ENCODE measurements at regions not wholly inside any gene's neighbourhood (a gene's known extent, or its start where the extent isn't known, plus 50 kb on each side); places are given as distances from the start of the nearest gene placed in this dataset.

DNA sequence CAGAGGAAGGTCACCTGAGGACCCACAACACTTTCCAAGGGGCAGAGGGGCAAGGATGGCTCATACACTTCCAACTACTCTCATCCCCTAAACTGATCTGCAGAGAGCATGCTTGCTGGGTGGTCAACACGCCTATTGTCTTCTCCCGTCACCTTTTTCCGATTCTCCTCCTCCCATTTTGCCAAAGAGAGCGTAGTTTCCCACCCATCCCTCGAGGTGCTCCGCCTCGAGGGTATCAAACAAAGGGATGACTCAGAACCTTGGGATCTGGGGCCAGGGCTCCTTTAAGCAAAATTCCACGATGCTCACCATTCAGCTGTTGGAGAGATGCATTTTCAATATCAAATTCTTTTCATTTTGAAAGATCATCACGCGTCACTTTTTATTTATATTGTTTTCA lies 507.5 kb upstream of the SULF2 start:
- DNase-seq = no peak

DNA sequence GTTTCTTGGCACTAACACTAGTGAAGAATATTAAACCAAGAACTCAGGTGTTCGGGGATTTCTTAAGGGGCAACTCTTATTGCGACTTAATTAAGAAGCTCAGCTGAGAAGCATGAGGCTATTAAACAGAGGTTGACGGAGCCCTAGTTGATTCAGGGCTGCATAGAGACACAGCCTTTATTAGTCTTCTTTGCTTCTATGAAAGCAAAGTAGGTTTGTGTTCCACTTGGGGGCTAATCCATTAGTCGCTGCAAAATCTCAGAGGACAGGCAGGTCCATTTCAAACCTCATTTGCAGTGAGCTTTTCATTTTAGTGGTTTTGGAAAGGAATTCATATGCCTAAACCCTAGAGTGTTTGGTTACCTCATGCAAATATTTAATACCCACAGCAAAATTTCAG lies 506.6 kb upstream of the SULF2 start:
- DNase-seq = no peak

DNA sequence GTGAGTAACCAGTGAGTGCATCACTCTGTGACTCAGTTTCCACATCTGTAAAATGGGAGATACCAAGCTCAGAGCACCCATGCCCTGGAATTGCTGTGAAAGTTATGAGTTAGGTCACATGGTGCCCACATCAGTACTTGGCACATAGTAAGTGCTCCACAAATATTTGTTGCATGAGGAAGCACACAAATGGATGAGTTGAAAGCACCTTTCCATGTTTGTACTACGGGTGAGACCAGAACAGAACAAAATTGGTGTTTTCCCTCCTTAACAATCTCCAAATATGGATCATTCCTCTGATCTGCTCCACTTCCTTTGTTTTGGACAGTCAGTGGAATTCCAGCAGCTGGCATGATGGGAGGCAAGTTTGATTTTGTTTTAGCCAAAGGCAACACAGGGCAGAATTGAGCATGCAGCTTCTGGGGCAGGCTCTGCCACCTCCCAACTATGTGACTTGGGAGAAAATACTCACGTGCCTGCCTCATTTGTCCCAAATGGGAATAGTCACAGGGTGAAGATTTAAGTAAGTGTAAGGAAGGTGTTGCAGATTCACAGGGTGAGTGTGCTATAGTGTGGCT lies 503.7 kb upstream of the SULF2 start:
- DNase-seq = no peak

DNA sequence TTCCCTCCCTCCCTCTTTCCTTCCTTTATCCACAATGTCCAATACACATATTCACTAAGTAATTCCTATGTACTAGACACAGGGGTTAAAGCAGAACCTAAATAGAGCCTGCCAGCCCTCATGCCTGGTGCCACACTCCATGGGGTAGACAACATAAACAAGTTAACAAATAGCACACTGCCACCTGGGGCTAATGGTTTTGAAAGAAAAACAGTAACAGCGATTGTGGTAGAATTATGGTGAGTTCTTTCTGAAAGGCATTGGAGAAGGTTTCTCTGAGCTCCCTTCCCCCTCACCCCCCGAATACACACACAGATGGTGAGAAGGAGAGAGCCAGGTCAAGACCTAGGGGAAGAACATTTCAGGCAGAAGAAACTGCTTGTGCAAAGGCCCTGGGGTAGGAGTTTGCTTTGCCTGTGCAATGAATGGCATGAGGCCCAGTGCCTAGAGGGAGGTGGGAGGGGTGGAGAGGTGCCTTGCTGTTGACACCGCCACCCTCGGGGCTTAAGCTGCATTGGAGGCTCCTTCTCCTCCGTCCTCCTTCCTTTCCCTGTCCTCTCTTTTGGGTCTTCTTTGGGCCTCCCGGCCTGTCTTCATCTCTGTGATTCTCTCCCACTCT lies 502.4 kb upstream of the SULF2 start:
- no peak for DNase-seq

DNA sequence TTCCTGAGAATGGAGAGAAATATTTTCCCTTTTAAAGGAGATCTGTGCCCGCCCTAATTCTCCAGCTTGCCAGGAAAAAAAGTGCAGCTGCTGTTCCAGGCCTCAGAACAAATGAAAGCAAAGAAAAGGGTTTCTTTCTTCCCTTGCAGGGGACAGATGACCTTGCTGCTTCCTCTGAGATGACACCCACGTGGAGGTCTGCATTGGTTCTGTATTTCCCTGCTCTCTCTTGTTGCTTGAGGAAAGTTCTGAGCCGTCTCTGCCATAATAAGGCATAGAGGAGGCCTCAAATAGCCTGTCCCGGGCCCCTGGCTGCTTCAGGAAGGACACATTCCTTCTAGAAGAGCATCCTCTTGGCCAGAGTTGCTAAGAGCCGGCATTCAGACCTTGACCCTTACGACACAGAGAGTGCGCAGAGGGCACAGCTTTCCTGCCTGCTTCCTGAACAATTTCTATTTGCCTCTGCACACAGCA lies 501.8 kb upstream of the SULF2 start:
- no peak for DNase-seq

DNA sequence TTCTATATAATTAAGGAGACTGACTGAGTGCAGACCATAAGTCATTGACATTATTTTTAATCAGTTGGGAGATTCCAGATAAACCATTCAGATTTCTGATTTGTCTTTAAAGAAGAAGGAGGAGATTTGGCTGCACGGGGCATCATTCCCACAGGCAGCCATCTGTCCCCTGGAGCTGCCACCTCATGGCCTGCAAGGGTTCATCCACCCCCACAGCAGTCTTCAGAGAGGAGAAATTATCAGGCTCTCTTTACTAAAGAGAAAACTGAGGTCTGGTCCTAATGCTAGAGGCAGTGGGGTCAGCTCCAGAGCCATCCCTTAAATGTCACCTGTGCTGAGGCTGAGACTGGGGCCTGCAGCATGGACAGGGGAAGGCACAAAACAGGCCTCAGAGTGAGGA lies 501.3 kb upstream of the SULF2 start:
- DNase-seq = no peak

DNA sequence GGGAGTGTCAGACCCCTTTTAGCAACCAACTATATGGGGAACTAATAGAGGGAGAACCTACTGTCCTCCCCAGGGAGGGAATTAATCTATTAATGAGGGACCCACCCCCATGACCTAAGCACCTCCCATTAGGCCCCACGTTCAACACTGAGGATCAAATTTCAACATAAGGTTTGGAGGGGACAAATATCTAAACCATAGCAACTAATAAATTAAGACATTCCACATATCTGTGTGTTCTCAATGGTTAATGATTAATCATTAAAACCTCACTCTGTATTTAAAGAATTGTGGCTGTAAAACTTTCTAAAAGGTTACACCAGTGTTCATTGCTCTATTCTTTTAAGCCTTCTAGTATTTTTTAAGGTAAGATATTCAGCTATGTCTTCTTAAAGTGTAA lies 500.4 kb upstream of the SULF2 start:
- no peak for DNase-seq

DNA sequence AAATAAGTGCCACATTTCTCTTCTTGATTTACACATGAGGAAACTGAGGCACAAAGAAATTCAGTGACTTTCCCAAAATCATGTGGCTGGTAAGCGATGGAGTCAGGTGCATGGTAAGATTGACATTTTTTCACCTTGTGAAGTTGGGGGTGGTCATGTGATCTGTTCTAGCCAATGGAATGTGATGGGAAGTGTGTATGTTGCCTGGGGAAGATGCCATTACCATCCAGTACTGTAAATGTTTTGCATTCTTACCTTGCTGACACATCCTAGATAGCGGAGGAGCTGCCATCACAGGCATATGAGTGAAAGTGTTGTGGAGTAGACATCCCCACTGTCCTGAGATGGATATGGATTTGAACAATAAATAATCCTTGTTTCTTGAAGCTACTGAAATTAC lies 499.6 kb upstream of the SULF2 start:
- DNase-seq = no peak

DNA sequence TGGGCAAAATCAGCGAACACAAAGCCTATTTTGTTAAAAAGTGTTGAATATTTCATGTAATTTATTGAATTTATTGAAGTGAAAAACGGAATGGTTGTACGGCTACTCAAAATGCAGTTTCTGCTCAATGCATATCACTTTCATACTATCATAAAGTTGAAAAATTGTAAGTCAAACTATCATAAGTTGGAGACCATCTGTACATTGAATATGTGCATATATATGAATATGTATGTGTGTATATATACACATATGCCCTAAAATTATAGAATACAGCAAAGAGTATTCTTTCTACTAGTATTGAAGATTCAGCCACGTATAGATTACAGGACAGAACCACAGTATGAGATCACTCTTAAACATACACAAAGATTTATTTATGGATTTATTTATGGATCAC lies 499.0 kb upstream of the SULF2 start:
- DNase-seq = no peak

DNA sequence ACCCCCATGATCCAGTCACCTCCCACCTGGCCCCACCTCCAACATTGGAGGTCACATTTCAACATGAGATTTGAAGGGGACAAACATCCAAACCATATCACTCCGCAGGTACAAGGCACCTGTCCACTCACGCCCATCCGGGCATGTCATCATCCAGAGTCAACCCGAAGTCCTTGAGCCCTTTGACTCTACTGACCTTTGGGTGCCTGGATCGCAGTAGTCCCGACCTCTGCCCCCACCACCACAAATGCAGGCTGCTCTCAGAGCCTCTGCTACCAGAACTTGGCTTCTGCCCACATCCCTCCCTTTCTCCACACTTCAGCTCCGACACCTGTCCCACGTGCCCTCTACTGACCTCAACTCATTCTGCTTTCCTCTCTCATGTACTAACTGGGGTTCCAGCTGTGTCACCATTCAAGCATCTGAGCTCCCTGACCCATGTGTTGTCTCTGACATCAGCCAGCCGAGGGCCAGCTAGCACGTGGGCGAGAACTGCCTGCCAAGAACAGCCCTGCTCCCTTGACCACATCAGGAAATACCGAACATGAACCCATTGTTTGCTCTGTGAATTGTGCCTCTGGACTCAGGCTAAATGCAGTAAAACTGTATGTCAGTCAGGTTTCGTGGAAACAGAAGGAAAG lies 498.3 kb upstream of the SULF2 start:
- DNase-seq = no peak

DNA sequence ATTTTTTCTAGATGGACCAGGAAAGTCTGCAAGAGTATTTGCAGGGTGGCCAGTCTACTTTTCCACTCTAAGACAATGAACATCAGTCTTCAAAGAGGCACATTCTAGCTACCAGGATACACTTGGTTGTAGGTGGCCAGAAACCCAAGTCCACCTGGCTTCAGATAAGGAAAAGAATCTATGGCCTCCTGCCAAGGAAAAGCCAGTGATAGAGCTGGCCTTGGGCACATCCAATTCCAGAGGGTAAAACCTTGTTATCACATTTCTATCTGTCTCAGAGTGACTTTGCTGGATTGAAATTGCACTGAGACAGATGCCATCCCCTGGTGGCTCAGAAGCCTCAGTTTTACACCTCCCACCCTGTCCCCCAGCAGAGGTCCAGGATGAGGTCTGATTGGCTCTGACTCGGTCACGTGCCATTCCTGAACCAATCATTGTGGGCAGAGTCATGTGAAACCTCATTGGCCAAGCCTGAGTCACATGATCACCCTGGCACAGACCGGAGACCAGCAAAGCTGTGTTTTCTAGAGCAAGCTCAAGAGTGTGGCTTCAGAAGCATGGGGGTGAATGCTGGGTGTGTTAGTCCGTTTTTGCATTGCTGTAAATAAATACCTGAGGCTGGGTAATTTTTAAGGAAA lies 497.4 kb upstream of the SULF2 start:
- no peak for DNase-seq

DNA sequence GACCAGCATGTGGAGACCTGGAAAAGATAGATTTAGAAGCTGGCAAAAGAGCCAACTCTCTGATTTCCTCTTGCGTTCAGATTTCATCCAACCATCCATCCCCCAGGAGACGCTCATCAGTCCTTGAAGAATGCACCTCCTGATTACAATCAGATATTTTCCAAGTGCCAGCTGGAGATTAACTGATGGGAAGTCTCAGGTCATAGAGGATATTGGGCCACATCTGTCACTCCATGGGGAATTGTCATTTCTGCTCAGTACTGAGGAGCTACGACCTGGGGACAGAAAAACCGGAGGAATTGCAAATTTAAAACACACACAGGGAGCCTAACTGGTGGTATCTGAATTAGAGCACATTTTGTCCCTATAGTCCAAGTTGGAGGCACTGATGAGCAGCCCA lies 496.2 kb upstream of the SULF2 start:
- no peak for DNase-seq

DNA sequence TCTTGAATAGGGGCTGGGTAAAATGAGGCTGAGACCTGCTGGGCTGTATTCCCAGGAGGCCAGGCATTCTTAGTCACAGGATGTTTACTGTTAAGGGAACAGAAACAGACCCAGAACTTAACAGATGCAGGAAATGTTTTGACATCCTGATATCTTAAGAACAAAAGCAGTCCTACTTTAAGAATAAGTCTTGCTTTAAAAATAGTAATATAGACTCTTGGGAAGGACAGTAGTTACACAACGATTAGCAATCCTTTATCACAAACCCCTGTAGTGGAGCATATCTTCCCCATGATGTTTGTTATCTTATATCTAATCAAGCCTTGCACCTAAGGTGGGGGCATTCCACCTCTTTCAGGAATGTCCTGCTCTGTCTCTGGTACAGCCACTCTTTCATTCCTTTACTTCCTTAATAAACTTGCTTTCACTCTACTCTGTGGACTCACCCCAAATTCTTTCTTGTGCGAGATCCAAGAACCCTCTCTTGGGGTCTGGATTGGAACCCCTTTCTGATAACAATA lies 493.7 kb upstream of the SULF2 start:
- no peak for DNase-seq

DNA sequence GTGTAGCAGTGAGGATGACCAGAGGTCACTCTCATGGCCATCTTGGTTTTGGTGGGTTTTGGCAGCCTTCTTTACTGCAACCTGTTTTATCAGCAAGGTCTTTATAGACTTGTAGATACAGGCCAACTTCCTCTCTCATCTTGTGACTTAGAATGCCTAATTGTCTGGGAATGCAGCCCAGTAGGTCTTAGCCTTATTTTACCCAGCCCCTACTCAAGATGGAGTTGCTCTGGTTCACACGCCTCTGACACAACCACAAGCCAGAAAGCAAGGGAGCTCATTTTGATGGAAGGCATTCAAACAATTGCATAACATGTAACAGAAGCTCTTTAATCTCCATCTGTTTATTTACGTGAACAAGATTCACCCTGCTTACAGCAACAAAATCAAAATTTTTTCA lies 492.0 kb upstream of the SULF2 start:
- no peak for DNase-seq

DNA sequence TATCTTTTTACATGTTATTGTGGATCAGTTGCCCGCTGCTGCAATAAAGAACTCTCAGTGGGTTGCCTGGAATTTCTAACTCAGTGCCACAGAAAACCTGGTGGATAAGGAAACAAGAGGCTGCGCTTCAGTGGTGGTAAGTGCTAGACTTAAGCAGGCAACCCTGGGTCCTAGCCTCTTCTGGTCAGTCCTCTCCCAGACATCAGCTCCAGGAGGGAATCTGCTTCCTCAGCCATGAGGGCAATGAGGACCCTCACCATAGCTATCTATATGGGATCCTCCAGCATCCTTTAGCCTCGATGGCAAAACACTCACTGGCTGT lies 490.7 kb upstream of the SULF2 start:
- no peak for DNase-seq

DNA sequence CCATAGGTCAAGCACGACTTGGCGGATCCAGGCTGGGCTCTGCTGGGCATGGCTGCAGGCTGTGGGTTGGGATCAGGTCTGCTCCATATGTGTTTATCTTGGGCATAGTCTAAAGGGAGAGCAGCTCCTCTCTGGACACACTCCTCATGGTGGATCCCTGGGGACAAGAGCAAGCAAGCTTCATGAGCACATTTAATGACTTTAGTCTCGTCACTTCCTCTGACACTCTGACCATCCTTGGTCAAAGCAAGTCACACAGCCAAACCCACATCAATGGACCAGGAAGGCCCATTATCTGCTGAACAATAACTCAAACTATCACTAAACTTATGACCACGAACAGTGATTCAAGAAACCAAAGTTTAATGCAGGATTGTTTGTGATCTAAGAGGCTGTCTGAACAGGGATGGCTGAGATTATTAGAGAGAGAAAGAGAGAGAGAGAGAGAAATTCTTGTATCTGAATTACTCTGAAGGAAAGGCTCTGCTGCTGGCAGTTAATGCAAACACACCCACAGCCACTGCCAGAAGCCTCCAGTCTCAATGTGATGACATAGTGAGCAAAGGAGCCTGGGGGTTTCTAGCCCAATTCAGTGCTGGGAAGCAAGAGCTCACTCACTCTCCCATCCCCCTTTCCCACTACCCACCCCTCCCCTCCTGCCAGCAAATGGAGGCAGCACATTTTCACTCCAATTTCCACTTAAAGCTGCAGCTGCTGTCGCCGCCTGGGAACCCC lies 490.2 kb upstream of the SULF2 start:
- no peak for DNase-seq

DNA sequence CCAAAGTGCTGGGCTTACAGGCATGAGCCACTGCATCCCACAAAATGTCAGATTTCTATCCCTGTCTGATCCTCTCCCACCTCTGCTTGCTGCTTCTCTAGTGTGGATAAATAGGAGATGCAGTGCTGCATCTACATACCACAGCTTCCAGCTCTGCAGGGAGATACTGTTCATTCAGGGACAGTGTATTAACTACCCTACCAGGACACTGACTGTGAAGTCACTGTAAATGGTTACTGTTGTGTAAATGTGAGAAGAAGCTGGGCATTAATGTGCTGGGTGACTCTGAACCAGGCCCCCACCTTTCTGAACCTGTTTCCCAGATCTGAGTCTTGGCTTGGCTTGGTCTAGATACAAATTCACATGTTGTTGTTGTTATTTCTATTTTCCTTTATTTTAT lies 488.6 kb upstream of the SULF2 start:
- DNase-seq = no peak

DNA sequence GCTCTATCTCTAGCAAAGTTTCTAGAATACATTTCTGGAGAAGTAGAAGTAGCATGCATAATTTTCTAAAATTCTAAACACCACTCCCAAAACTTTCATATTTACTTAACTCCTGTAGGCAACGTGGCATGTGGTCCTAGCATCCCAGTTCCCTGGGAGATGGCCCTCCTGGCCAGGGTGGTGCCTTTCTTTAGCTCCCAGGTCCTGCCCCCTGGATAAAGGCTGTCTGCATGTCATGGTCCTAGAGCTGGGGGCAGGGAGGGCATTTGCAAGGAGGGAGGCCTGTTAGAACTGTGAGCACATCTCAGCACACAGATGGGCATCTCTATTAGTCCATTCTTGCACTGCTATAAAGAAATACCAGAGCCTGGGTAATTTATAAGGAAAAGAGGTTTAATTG lies 485.6 kb upstream of the SULF2 start:
- no peak for DNase-seq

DNA sequence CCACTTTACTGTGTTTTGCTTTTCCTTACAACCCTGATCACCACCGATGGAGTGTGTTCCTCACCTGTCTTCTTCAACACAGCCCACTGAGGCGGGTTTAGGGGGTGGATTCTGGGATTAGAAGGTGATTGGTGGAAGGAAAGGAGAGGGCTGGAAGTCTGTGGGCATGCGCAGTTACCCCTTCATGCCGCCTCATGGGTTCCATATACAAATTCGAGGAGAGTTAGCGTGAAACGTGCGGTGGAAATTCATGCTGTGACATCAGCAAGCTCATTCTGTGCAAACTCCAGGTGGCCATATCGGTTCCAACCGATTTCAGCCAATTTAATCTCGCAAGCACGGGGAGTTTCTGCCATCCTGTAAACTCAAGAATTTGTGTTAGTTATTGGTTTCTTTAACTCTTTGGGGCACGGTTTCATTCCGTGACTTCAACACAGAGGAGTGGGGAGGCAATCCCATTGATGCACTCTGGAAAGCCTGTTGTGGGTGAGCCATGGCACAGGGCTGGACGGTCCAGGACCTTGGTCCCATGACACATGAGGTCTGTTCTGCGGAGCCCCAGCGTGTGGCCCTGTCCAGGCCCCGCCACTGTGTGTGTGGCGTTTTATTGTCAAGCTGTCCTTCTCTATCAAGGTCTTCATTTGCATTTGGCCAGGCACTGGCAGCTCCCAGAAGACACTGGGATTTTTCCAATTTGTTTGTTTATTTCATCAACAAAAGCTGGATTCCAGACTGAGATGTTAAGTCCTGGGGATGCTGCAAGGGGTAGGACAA lies 482.8 kb upstream of the SULF2 start:
- no peak for DNase-seq

DNA sequence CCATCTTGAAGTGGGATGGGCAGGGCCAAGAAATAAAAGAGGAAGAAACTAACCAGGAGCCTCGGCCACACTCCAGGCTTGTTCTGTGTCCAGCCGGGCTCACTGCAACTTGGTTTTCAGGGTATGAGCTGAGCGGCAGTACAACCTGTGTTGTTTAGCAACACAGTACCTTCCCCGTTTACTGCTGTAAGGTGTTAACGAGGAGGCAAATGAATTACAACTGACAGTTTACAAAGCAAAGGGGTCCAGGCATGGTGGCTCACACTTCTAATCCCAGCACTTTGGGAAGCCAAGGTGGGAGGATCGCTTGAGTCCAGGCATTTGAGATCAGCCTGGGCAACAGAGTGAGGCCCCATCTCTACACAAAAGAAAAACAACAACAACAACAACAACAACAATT lies 481.3 kb upstream of the SULF2 start:
- DNase-seq = no peak

DNA sequence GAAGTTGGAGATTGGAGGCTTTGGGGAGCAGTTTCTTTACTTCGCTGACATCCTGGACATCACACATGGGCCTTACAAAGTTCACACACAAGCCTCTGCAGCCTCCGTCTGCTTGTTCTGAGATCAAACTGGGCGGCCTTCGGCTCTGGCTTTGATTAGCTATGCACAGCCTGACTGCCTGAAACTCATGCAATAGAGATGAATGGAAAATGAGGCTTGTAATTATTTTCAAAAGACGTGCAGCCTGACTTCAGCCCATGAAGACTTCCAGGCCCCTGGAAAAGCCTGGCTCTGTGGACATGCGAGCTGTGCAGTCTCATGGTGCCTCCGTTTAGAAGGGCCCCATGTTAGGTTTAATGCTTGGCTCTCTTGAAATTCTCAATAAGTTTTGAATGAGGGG lies 480.5 kb upstream of the SULF2 start:
- no peak for DNase-seq

DNA sequence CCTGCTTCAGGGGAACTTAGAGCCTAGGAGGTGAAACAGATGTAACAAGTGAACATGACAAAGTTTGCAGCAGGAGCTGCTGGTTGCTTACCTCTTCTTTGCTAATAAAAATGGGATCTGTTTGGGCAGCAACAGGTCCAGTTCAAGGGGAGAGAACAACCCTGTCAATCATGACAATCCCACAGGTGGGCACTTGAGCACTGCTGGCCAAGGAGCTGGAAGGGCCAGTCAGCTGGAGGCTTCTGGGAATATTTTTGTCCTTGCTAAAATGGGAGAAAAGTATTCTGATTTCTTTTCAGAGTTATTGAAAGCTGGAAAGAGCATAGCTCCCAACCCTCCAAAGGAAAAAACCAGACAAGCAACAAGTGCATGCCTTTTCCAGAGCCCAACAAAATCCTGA lies 477.7 kb upstream of the SULF2 start:
- no peak for DNase-seq

DNA sequence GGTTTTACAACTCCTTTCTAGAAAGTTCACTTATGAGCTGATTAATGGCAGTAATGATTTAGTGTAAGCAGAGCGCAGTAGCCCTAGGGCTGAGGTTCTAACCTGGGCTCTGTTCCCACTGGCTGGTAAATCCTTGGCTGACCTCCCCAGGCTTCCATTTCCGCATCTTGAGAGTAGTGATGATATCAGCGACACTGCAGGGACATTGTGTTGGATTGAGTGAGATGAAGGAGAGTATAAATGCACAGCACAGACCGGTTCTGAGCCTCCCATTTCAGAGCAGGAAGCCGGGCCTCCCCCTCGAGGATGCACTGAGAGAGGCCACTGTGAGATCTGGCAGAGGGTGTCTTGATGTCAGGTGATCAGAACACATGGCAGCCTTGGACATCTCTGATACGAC lies 477.2 kb upstream of the SULF2 start:
- DNase-seq = no peak
